Adipocyte (in vitro differentiated cells): ENCODE measurements at regions not wholly inside any gene's neighbourhood (a gene's known extent, or its start where the extent isn't known, plus 50 kb on each side); places are given as distances from the start of the nearest gene placed in this dataset.

Experiments used
- DNase-seq: peaks from one replicate; pipeline ENCODE4 v3.0.0-alpha.2; 2015; ENCODE audit warnings: low read depth
- H3K27me3 ChIP-seq: replicated peaks from 2 replicates; pipeline ENCODE4 v1.7.0; 2013; ENCODE audit warnings: mild to moderate bottlenecking, low read length, moderate library complexity; ENCODE audit not compliant: control insufficient read depth, insufficient read depth
- H3K36me3 ChIP-seq: 2 replicates; pipeline ENCODE4 v1.7.0; 2013; ENCODE audit warnings: low read length, mild to moderate bottlenecking, moderate library complexity; ENCODE audit not compliant: control insufficient read depth, insufficient read depth, severe bottlenecking
- H3K4me1 ChIP-seq: 2 replicates; pipeline ENCODE4 v1.7.0; 2013; ENCODE audit warnings: mild to moderate bottlenecking, low read length, moderate library complexity; ENCODE audit not compliant: control insufficient read depth, insufficient read depth
- H3K4me3 ChIP-seq: 2 replicates; pipeline ENCODE4 v1.7.0; 2013; ENCODE audit warnings: mild to moderate bottlenecking, low read length, moderate library complexity
- H3K9ac ChIP-seq: 2 replicates; pipeline ENCODE4 v1.7.0; 2013; ENCODE audit warnings: mild to moderate bottlenecking, low read length, moderate library complexity
- H3K9me3 ChIP-seq: 2 replicates; pipeline ENCODE4 v1.7.0; 2013; ENCODE audit warnings: mild to moderate bottlenecking, low read length, moderate library complexity; ENCODE audit not compliant: control insufficient read depth

- no peak for DNase-seq
- Histone ChIP-seq H3K36me3 (no peaks in the 10 kb centered on the region), H3K9ac (no peak overlapping the region), H3K9me3 (no peaks in the 10 kb centered on the region), H3K4me1 (no peaks in the 10 kb centered on the region), H3K4me3 (no peak overlapping the region), H3K27me3 (peaks cover 5% of the 10 kb centered on the region)
Observed at GRCh38 chr12:64931321-64931720, 106.9 kb downstream of the TBC1D30 start.

GRCh38 chr12:64931981-64932380 is 107.5 kb downstream of the TBC1D30 start:
- no peak overlapping the region for H3K4me3 ChIP-seq
- no peak for DNase-seq
- no peaks in the 10 kb centered on the region for H3K9me3 ChIP-seq
- no peaks in the 10 kb centered on the region for H3K4me1 ChIP-seq
- H3K27me3 ChIP-seq, result peaks cover 5% of the 10 kb centered on the region
- H3K9ac ChIP-seq, result no peak overlapping the region
- no peaks in the 10 kb centered on the region for H3K36me3 ChIP-seq

DNA sequence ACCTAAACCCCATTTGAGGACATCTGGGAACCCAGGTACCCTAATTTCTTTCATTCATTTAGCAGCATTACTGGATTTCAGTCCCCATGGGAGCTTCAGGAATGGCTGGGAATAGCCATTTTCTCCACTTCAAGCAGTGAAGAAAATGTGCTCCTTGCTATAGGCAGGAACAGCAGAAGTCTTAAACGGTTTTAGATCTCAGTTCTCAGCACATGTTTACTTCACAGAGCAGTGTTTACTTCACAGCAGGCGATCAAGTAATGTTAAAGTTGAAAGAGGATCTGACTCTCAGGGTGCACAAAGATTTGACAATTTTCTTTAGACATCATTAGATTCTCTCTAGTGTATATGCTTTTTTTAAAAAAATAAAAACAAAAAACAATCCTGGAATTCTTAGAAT is 109.3 kb downstream of the TBC1D30 start:
- H3K27me3 ChIP-seq, result peaks cover 5% of the 10 kb centered on the region
- H3K9me3 ChIP-seq, result no peaks in the 10 kb centered on the region
- H3K4me1 ChIP-seq, result no peaks in the 10 kb centered on the region
- H3K36me3 ChIP-seq, result no peaks in the 10 kb centered on the region
- H3K9ac ChIP-seq, result no peak overlapping the region
- H3K4me3 ChIP-seq, result no peak overlapping the region
- no peak for DNase-seq

GRCh38 chr12:64937452-64937851 is 113.0 kb downstream of the TBC1D30 start:
- DNase-seq, result no peak
- no peak overlapping the region for H3K4me3 ChIP-seq
- H3K27me3 ChIP-seq, result no peaks in the 10 kb centered on the region
- H3K9me3 ChIP-seq, result no peaks in the 10 kb centered on the region
- H3K4me1 ChIP-seq, result no peaks in the 10 kb centered on the region
- no peaks in the 10 kb centered on the region for H3K36me3 ChIP-seq
- H3K9ac ChIP-seq, result no peak overlapping the region

DNA sequence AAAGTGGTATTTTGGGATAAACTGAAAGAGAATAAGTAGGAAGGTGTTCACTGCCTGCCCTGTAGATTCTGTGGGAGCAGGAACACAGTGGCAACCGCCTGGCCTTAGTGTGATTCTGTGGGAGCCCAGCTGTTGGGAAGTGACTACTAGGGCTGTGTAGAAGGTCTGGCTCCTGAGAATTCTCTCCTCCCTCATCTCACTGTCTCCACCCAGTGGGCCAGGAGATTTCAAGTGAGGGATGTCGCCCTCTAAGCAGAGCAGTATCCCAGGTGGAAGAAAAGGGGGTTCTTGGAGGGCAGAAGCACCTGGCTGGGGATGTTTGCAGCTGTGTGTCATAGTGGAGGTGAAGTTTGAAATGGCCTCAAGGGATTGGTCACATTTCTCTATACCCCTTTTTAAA is 113.7 kb downstream of the TBC1D30 start:
- H3K4me3 ChIP-seq, result no peak overlapping the region
- no peaks in the 10 kb centered on the region for H3K36me3 ChIP-seq
- no peak for DNase-seq
- H3K9me3 ChIP-seq, result no peaks in the 10 kb centered on the region
- H3K4me1 ChIP-seq, result no peaks in the 10 kb centered on the region
- no peak overlapping the region for H3K9ac ChIP-seq
- no peaks in the 10 kb centered on the region for H3K27me3 ChIP-seq

- no peak overlapping the region for H3K4me3 ChIP-seq
- no peak for DNase-seq
- no peaks in the 10 kb centered on the region for H3K36me3 ChIP-seq
Observed at GRCh38 chr12:64943686-64944085, 119.2 kb downstream of the TBC1D30 start.

GRCh38 chr12:64944966-64945365 is 120.5 kb downstream of the TBC1D30 start:
- H3K9me3 ChIP-seq, result no peaks in the 10 kb centered on the region
- H3K27me3 ChIP-seq, result peaks cover 3% of the 10 kb centered on the region
- no peak overlapping the region for H3K9ac ChIP-seq
- H3K4me3 ChIP-seq, result no peak overlapping the region
- DNase-seq, result no peak
- no peaks in the 10 kb centered on the region for H3K36me3 ChIP-seq
- peaks cover 20% of the 10 kb centered on the region for H3K4me1 ChIP-seq

More at GRCh38 chr12:64943686-64944085, 119.2 kb downstream of the TBC1D30 start:
- Histone ChIP-seq H3K9me3 (no peaks in the 10 kb centered on the region), H3K4me1 (peaks cover 20% of the 10 kb centered on the region), H3K27me3 (no peaks in the 10 kb centered on the region), H3K9ac (no peak overlapping the region)

DNA sequence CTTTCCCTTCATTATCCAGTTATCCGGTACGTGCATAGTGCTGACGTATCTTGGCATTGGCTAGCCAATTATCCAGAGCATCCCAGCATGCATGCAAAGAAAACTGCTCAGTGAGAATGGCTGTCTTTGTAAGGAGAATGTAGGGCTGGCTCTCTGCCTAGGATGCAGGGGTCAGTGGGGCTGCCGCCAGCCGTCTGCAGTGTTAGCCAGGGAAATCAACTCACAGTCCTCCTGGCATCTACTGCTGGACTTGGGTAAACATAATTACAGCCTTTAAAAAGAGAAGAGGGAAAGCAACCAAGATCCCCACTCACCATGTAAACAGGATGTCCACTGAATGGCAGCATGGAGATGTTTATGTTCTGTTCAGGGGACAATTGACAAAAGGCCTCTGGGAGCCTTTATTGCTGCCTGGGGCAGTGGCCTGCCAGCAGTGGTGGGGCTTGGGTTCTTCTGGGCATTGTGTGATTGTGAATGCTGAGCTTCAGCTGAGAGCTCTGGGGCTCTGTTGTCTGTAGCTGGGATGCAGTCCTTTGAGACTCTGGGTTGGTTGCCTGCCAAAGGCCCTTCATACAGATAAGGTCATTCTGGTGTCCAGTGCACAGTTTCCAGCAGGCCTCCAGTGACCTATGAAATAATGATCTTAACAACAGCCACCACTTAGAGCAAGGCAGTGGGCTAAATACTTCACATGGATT is 121.8 kb downstream of the TBC1D30 start:
- H3K27me3 ChIP-seq, result peaks cover 8% of the 10 kb centered on the region
- no peak for DNase-seq
- H3K4me3 ChIP-seq, result no peak overlapping the region
- no peaks in the 10 kb centered on the region for H3K9me3 ChIP-seq
- no peaks in the 10 kb centered on the region for H3K36me3 ChIP-seq
- peaks cover 26% of the 10 kb centered on the region for H3K4me1 ChIP-seq
- no peak overlapping the region for H3K9ac ChIP-seq

GRCh38 chr12:64950711-64951298 is 126.4 kb downstream of the TBC1D30 start:
- DNase-seq, result peak; percentile 19
- no peaks in the 10 kb centered on the region for H3K9me3 ChIP-seq
- no peaks in the 10 kb centered on the region for H3K36me3 ChIP-seq
- H3K9ac ChIP-seq, result no peak overlapping the region
- H3K27me3 ChIP-seq, result peaks cover 8% of the 10 kb centered on the region
- peaks cover 22% of the 10 kb centered on the region for H3K4me1 ChIP-seq
- no peak overlapping the region for H3K4me3 ChIP-seq

DNA sequence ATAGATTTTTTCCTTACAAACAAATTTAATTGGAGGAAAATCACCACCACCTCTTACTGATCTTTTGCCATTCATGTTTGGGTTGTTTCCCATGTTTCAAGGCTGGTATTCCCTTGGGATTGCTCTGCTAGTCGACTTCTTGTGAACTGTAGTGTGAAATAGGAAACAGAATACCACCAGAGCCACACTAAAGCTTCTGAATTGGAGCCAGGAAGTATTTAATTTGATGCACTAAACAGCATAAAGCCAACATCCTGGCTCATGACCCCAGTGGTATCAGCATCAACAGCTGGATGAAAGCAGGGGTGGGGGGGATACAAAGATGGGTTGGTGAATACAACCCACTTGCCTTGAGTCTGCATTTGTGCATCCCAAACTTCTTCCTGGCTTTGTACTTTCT is 127.5 kb downstream of the TBC1D30 start:
- Histone ChIP-seq H3K4me1 (peaks cover 11% of the 10 kb centered on the region), H3K27me3 (peaks cover 8% of the 10 kb centered on the region), H3K36me3 (no peaks in the 10 kb centered on the region), H3K9me3 (no peaks in the 10 kb centered on the region), H3K4me3 (no peak overlapping the region), H3K9ac (no peak overlapping the region)
- DNase-seq, result no peak

GRCh38 chr12:64955746-64956145 is 131.3 kb downstream of the TBC1D30 start:
- no peak overlapping the region for H3K4me3 ChIP-seq
- H3K9ac ChIP-seq, result no peak overlapping the region
- peaks cover 7% of the 10 kb centered on the region for H3K4me1 ChIP-seq
- DNase-seq, result no peak
- no peaks in the 10 kb centered on the region for H3K36me3 ChIP-seq
- no peaks in the 10 kb centered on the region for H3K9me3 ChIP-seq
- no peaks in the 10 kb centered on the region for H3K27me3 ChIP-seq

DNA sequence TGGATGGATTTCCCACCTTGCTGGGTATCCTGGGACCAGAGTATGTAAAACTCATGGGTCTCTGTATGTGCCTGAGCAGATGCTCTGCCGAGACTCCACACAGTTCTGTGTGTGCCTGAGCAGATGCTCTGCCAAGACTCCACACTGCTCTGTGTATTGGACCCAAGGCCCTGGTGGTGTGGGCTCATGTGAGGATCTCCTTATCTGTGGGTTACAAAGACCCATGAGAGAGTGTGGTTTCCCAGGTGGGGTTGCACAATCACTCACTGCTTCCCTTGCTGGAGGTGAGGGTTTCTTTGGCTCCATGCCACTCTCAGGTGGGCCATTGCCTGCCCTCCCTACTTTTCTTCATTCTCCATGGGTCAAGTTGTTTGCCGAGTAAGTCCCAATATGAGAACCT is 141.5 kb downstream of the TBC1D30 start:
- peaks cover 17% of the 10 kb centered on the region for H3K9me3 ChIP-seq
- DNase-seq, result no peak
- H3K36me3 ChIP-seq, result no peaks in the 10 kb centered on the region
- H3K4me3 ChIP-seq, result no peak overlapping the region
- peaks cover 5% of the 10 kb centered on the region for H3K4me1 ChIP-seq
- H3K27me3 ChIP-seq, result peaks cover 11% of the 10 kb centered on the region
- H3K9ac ChIP-seq, result no peak overlapping the region
